ENCODE measurements at regions not wholly inside any gene's neighbourhood (a gene's known extent, or its start where the extent isn't known, plus 50 kb on each side); places are given as distances from the start of the nearest gene placed in this dataset.

- TF ChIP-seq SMC3 (IDR thresholded peaks at IDR 0.05) (peak; percentile 73), CTCF (IDR thresholded peaks at IDR 0.05) (peak; percentile 96), CEBPB (IDR thresholded peaks at IDR 0.05) (peak in 1 of 2 experiments; percentile 15; a peak in 1 of 4 replicates), RNF2 (IDR thresholded peaks at IDR 0.05; ENCODE audit: borderline replicate concordance, low read depth) (no peak), KDM5A (IDR thresholded peaks at IDR 0.05) (no peak), HDAC2 (IDR thresholded peaks at IDR 0.05) (no peak), MAX (IDR thresholded peaks at IDR 0.05) (no peak), JUN (IDR thresholded peaks at IDR 0.05) (no peak), POLR2A (IDR thresholded peaks at IDR 0.05; ENCODE audit: low read length) (no peak), CBX8 (IDR thresholded peaks at IDR 0.05) (no peak)
- TF ChIP-seq, protein P1, sequence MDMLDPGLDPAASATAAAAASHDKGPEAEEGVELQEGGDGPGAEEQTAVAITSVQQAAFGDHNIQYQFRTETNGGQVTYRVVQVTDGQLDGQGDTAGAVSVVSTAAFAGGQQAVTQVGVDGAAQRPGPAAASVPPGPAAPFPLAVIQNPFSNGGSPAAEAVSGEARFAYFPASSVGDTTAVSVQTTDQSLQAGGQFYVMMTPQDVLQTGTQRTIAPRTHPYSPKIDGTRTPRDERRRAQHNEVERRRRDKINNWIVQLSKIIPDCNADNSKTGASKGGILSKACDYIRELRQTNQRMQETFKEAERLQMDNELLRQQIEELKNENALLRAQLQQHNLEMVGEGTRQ (IDR thresholded peaks at IDR 0.05) = no peak
Observed at GRCh38 chr2:204145263-204145751, 208.7 kb downstream of the ICOS start.
